ENCODE measurements at regions not wholly inside any gene's neighbourhood (a gene's known extent, or its start where the extent isn't known, plus 50 kb on each side); places are given as distances from the start of the nearest gene placed in this dataset.

DNA sequence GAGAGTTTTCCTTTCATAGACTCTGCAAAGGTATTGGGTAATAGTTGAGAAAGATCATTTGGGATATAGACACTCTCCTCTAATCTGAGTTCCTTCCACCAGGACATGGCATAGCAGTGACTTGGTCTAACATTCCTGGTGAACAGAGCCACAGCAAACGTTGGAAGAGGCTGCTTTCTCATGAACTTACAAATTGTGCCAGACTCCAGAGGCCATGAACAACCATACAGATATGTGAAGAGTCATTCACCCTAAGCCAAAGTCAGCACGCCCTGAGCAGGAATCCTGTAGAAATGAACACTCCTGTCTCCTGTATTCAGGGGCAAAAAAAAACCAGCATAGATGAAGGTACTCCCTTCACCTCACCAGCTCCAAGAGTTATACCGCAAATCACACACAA is 152.8 kb downstream of the TMEM18 start:
- no peak overlapping the region for H3K4me3 ChIP-seq
- no peaks in the 10 kb centered on the region for H3K9me3 ChIP-seq
- DNase-seq (ENCODE audit: low spot score) (no peak), ATAC-seq (ENCODE audit: insufficient number of reproducible peaks, low FRiP score, low read depth) (no peak)
- H3K27ac ChIP-seq: no peak overlapping the region
- H3K36me3 ChIP-seq: no peaks in the 10 kb centered on the region
- no peaks in the 10 kb centered on the region for H3K4me1 ChIP-seq (ENCODE audit: control insufficient read depth in 1 of 2, low read depth in 2 of 2)
- no peaks in the 10 kb centered on the region for H3K27me3 ChIP-seq (replicated peaks; ENCODE audit: insufficient read depth)
- TF ChIP-seq, protein P1, sequence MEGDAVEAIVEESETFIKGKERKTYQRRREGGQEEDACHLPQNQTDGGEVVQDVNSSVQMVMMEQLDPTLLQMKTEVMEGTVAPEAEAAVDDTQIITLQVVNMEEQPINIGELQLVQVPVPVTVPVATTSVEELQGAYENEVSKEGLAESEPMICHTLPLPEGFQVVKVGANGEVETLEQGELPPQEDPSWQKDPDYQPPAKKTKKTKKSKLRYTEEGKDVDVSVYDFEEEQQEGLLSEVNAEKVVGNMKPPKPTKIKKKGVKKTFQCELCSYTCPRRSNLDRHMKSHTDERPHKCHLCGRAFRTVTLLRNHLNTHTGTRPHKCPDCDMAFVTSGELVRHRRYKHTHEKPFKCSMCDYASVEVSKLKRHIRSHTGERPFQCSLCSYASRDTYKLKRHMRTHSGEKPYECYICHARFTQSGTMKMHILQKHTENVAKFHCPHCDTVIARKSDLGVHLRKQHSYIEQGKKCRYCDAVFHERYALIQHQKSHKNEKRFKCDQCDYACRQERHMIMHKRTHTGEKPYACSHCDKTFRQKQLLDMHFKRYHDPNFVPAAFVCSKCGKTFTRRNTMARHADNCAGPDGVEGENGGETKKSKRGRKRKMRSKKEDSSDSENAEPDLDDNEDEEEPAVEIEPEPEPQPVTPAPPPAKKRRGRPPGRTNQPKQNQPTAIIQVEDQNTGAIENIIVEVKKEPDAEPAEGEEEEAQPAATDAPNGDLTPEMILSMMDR (IDR thresholded peaks at IDR 0.05): no peak

DNA sequence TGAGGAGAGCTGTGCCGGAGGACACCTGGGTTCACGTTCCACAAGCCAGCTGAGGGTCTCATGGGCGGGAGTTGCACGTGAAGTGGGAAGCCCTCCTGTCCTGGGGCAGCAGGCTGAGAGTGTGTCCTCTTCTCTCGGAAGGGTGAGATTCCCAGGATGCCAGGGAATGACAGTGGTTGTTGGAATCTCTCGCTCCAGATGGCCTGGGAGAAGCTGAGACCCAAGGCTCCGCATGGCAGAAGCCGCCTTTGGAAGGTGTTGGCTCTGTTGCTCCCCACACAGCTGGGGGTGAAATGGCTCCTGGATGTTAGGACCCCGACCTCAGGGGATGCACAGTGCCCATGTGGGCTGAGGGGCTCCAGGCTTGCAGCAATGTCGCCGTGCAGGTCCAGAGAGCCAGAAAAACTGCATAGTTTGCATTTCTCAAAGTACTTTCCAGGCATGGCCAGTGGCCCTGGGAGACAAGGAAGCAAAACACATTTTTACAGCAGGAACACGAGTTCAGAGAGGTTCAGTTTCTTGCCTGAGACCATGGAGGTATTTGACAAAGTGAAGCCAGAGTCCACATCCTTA is 153.4 kb downstream of the TMEM18 start:
- no peaks in the 10 kb centered on the region for H3K9me3 ChIP-seq
- DNase-seq (ENCODE audit: low spot score) (no peak), ATAC-seq (ENCODE audit: insufficient number of reproducible peaks, low FRiP score, low read depth) (no peak)
- H3K4me1 ChIP-seq (ENCODE audit: control insufficient read depth in 1 of 2, low read depth in 2 of 2): no peaks in the 10 kb centered on the region
- no peaks in the 10 kb centered on the region for H3K27me3 ChIP-seq (replicated peaks; ENCODE audit: insufficient read depth)
- H3K4me3 ChIP-seq: no peak overlapping the region
- H3K27ac ChIP-seq: no peak overlapping the region
- H3K36me3 ChIP-seq: no peaks in the 10 kb centered on the region
- TF ChIP-seq, protein P1 (IDR thresholded peaks at IDR 0.05): no peak

DNA sequence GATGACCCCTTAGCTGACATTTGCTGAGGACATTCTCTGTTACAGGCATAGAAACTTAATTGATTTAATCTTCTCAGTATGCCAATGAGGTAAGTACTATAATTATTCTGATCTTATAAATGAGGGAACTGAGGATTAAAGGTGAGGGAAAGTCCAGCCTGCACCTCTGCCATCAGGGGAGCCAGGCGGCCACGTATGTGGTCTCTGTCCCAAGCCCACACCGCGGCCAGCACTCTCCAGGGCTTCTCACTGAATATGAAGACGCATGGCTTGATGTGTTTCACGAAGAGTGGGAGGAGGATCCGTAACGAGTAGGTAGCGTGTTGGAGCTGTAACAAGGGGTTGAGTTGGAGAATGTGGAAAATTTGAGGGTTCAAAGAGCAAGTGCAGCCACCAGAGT is 154.4 kb downstream of the TMEM18 start:
- Histone ChIP-seq H3K36me3 (no peaks in the 10 kb centered on the region), H3K27ac (no peak overlapping the region), H3K9me3 (no peaks in the 10 kb centered on the region), H3K4me3 (no peak overlapping the region), H3K4me1 (ENCODE audit: control insufficient read depth in 1 of 2, low read depth in 2 of 2) (no peaks in the 10 kb centered on the region), H3K27me3 (replicated peaks; ENCODE audit: insufficient read depth) (no peaks in the 10 kb centered on the region)
- TF ChIP-seq, protein P1 (IDR thresholded peaks at IDR 0.05): no peak
- DNase-seq (ENCODE audit: low spot score) (no peak), ATAC-seq (ENCODE audit: insufficient number of reproducible peaks, low FRiP score, low read depth) (no peak)

DNA sequence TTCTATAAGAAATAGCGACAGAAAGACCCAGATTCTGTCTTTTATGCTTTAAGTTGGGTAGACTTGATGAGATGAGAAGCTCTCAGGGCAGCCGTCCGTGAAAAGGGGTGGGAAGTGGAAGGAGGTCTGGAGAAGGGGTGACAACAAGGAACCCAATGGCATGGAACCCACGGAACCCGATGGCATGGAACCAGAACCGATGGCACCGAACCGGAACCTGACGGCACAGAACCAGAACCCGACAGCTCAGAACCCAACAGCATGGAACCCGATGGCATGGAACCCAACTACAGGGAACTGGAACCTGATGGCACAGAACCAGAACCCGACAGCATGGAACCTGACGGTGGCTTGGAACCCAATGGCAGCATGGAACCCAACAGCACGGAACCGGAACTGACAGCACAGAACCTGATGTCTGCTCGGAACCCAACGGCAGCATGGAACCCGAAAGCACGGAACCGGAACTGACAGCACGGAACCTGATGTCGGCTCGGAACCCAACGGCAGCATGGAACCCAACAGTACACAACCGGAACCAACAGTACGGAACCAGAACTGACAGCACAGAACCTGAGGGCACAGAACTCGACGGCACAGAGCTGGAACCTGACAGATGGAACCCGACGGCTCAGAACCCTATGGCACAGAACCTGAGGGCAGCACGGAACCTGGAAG is 155.2 kb downstream of the TMEM18 start:
- Histone ChIP-seq H3K36me3 (no peaks in the 10 kb centered on the region), H3K27me3 (replicated peaks; ENCODE audit: insufficient read depth) (no peaks in the 10 kb centered on the region), H3K4me3 (no peak overlapping the region), H3K27ac (no peak overlapping the region), H3K9me3 (no peaks in the 10 kb centered on the region), H3K4me1 (ENCODE audit: control insufficient read depth in 1 of 2, low read depth in 2 of 2) (no peaks in the 10 kb centered on the region)
- TF ChIP-seq, protein P1 (IDR thresholded peaks at IDR 0.05): no peak
- ATAC-seq (ENCODE audit: insufficient number of reproducible peaks, low FRiP score, low read depth): no peak
- DNase-seq (ENCODE audit: low spot score): no peak

DNA sequence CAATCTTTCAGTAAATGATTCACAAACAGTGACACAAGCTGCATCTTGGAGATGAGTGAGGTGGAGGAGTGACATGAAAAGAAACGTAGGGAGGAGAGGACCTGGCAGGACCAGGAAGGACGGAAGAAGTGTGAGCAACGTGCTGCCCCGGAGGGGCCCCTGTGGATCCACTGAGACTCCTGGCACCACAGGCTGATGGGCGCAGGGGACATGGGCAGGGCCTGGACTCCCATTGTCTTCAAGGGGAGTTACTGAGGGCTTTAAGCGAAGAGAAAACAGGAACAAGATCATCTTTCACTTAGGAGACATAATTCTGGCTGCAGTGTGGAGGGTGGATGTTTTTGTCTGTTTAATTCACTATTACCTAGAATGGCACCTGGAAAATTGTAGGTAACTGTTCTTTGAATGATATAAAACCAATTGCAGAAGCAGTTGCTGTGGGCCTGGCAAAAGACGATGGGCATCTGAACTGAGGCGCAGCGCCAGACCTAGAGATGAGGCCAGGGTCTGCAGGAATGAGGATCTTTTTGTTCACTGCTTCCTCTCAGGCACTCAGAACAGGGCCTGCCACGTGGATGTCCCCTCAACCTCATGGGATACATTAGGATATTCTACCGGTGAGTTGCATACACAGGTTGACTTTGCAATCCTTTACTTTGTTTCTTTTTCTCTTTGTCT is 156.4 kb downstream of the TMEM18 start:
- Histone ChIP-seq H3K9me3 (no peaks in the 10 kb centered on the region), H3K36me3 (no peaks in the 10 kb centered on the region), H3K4me3 (no peak overlapping the region), H3K4me1 (ENCODE audit: control insufficient read depth in 1 of 2, low read depth in 2 of 2) (no peaks in the 10 kb centered on the region), H3K27ac (no peak overlapping the region), H3K27me3 (replicated peaks; ENCODE audit: insufficient read depth) (no peaks in the 10 kb centered on the region)
- DNase-seq (ENCODE audit: low spot score): no peak
- no peak for ATAC-seq (ENCODE audit: insufficient number of reproducible peaks, low FRiP score, low read depth)
- TF ChIP-seq, protein P1 (IDR thresholded peaks at IDR 0.05): no peak
